ENCODE measurements at regions not wholly inside any gene's neighbourhood (a gene's known extent, or its start where the extent isn't known, plus 50 kb on each side); places are given as distances from the start of the nearest gene placed in this dataset.

DNA sequence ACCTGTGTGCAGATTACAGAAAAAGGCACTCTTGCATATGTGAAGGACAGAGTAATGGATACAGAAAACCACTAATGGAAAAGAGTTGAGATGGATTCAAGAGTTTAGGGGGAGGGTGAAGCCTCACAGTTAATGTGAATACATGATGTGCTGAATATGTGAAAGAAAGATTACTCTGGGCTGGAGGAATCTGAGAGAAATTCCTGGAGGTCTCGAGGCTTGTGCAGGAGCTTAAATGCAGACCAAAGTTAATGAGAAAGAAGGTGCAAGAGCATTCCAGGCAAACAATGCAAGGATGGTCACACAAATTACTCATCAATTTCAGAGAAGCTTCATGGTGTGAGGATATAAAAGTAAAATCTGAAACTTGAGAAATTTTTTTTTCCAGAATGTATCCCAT, 768.8 kb downstream of the STPG2 start:
- TF ChIP-seq POLR2A (IDR thresholded peaks at IDR 0.05): no peak
- TF ChIP-seq, protein P1, sequence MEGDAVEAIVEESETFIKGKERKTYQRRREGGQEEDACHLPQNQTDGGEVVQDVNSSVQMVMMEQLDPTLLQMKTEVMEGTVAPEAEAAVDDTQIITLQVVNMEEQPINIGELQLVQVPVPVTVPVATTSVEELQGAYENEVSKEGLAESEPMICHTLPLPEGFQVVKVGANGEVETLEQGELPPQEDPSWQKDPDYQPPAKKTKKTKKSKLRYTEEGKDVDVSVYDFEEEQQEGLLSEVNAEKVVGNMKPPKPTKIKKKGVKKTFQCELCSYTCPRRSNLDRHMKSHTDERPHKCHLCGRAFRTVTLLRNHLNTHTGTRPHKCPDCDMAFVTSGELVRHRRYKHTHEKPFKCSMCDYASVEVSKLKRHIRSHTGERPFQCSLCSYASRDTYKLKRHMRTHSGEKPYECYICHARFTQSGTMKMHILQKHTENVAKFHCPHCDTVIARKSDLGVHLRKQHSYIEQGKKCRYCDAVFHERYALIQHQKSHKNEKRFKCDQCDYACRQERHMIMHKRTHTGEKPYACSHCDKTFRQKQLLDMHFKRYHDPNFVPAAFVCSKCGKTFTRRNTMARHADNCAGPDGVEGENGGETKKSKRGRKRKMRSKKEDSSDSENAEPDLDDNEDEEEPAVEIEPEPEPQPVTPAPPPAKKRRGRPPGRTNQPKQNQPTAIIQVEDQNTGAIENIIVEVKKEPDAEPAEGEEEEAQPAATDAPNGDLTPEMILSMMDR (IDR thresholded peaks at IDR 0.05): no peak
